HG03565 (cell line): ENCODE measurements at regions not wholly inside any gene's neighbourhood (a gene's known extent, or its start where the extent isn't known, plus 50 kb on each side); places are given as distances from the start of the nearest gene placed in this dataset.
"Not testable (repeated sequence)": the region's sequence is repeated elsewhere in the genome, so short reads cannot be mapped to it uniquely, and the experiment has no call there.

Source experiments
- ATAC-seq: cut with Tn5 transposase; IDR thresholded peaks from one replicate; pipeline ENCODE4 v1.9.1; 2021; ENCODE audit warnings: mild to moderate bottlenecking, moderate library complexity; ENCODE audit not compliant: unreplicated experiment

DNA sequence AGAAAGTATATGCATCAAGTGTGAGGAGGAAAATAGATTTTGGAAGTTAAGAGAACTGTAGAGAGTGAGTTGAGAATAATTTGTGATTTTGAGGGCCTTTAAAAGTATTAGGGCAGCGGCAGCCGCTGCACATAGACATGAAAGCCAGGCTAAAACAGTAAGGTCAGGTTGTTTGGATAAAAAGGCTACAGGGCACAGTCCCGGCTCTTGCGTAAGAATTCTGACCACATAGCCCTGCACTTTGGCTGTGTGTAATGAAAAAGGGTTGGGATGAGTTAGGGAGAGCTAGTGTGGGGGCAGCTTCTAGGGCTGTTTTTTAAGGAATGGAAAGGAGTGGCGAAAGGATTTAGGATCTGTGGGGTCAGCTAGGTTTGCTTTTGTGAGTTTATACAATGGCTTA lies 130.8 kb downstream of the CCDC71L start:
- ATAC-seq, result not testable (repeated sequence)

DNA sequence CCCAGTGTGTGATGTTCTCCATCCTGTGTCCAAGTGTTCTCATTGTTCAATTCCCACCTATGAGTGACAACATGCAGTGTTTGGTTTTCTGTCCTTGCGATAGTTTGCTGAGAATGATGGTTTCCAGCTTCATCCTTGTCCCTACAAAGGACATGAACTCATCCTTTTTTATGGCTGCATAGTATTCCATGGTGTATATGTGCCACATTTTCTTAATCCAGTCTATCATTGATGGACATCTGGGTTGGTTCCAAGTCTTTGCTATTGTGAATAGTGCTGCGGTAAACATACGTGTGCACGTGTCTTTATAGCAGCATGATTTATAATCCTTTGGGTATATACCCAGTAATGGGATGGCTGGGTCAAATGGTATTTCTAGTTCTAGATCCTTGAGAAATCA lies 134.3 kb downstream of the CCDC71L start:
- not testable (repeated sequence) for ATAC-seq

DNA sequence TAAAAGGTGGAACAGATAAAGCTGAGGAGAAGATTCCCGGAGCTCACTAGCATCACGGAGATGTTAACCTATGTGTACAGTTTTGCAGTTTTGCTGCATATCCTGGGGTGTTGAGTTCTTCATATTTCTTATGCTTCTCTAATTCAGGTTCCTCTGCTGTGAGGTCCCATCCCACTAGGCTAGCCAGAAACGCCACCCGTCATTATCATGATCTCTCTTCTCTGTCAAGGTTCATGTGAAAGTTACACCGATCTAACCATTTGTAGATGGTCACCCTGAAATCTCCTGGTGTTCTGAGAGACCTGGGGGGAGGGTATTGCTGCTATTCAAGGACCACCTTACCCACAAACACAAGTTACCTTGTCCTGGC lies 136.3 kb downstream of the CCDC71L start:
- no peak for ATAC-seq

DNA sequence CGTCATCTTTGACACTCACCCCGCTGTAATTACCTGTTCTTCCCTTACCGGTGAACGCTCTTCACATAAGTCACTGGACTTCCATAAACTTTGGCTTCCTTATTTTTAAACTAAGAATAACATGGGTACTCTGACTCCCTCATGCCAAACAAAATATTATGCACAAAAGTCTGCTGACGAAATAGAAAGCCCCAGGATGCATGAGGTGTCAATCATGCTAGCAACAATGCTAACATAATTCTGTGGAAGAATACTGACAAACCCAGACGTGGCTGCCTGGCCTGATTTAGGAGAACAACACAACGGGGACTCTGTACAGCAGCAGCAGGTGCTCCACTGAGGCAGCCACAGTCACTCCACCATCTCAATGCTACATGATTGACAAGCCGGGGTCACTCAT lies 137.5 kb downstream of the CCDC71L start:
- ATAC-seq, result no peak

DNA sequence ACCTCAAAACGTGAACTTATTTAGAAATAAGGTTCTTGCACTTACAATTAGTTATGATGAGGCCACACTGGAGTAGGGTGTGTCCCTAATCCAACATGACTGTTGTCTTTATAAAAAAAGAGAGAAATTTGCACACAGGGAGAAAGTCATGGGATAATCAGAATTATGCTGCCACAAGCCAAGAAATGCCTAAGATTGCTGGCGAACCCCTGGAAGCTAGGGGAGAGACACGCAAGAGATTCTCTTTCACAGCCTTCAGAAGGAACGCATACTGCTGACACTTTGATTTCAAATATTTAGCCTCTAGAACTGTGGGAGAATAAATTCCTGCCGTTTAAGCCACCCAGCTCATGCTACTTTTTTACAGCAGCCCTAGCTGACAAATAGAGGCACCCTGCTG lies 138.3 kb downstream of the CCDC71L start:
- ATAC-seq, result no peak

DNA sequence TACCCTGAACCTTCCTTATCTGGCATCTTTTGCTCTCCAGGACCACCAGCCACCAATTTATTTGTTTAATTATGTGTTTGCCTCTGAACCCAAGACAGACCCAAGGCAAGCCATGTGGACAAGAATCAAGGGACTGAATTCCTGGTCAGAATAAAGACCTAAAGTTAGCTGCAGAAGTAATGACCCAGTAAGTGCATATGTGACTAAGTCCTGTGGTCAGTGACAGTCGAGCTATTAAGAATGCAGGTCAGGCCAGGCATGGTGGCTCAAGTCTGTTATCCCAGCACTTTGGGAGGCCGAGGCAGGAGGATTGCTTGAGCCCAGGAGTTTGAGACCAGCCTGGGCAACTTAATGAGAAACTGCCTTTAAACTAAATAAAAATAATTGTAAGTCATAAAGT lies 139.4 kb downstream of the CCDC71L start:
- ATAC-seq, result no peak

DNA sequence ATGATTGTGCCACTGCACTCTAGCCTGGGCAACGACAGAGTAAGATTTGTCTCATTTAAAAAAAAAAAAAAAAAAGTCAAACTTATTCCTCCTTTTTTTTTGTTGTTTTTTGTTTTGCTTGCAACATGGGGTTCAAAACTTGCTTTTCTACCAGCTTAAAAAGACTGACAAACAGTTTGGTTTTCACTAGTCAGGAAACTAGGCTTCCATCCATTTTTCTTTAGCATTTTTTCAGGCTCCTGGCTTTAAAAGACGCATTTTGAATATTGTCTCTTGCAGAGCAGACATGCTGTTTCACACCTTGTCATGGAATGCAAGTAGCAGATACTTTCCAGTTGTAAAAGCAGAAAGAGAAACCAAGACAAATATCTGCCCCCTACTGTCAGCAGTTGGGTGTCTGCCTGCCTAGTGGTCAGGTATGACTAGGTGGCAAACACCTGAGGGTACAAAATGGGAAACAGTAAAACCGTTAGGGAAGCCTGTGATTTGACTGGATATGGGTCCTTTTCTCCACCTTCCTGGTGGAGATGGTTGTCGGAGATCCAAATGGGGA lies 139.9 kb downstream of the CCDC71L start:
- ATAC-seq, result no peak

DNA sequence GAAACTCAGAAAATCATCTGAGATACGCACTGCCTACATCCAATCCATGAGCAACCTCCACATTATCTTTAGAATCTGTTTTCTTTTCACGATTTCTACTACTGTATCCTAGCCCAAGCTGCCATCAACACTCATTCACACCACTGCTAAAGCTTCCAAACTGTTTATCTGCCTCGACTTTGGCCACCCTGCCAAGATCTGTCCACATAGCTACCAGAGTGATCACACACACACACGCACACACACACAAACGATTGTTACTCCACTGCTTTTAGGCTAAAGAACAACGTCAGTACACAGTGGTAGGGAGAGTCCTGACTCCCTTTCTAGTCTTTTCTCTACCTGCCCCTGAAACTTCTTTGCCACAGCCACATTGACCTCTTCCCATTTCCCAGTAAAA lies 142.0 kb downstream of the CCDC71L start:
- no peak for ATAC-seq

DNA sequence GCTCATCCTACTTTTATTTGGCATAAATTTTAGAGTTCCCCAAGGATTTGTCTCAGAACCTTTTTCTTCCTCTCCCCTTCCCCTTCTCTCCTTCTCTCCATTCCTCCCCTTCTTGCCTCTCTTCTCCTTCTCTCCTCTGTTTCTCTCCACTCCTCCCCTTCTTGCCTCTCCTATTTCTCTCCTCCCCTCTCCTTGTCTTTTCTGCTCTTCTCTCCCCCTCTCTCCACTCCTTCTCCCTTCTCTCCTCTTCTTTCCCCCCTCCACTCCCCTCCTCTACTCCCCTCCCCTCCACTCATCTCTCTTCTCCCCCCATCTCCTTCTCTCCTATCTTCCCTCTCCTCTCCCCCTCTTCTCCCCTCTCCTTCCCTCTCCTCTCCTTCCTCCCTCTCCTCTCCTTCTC lies 142.7 kb downstream of the CCDC71L start:
- ATAC-seq, result no peak

DNA sequence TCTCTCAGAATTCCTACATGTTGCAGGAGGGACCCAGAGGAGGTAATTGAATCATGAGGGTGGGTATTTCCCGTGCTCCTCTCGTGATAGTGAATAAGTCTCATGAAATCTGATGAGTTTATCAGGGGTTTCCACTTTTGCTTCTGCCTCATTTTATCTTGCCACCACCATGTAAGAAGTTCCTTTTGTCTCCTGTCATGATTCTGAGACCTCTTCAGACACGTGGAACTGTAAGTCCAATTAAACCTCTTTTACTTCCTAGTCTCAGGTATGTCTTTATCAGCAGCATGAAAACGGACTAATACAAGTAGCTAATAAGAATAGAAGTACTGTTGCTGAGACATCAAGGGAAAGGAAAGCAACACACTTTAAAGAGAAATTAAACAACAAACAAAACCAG lies 143.4 kb downstream of the CCDC71L start:
- ATAC-seq, result no peak

DNA sequence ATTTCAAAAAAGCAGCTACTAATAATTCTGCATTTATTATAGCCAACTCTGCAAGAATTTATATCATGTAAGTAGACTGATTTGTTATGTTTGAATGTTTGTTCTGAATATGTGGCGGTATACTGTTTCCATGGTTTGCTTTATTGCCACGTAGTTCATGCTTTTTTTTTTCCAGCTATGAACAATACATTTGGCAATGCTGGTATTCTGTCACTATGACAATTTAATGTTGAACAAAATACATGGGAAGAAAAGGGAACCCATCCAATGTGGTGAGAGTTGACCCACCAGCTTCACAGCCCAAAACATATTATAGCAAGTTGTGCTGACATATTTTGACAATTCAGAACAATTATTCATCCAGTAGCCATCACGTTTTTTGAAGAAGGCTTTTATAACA lies 145.6 kb downstream of the CCDC71L start:
- no peak for ATAC-seq

DNA sequence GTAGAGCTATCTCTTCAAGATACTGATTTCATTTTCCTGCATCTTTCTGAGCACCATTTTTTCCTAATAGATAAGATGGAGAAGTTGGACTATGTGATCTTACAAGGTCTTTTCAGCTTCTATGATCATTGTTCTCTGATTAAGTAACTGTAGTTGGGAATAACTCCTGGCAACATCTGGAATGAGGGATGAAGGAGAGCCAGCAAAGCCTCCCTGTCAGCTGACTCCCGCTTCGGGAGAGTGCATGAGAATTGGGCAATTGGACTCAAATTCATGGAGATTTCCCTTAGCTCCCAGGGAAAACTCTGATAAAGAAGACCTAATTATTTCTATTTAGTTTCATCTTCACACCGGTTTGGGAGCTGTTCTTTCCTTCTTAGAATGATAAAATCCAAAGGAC lies 146.1 kb downstream of the CCDC71L start:
- no peak for ATAC-seq

DNA sequence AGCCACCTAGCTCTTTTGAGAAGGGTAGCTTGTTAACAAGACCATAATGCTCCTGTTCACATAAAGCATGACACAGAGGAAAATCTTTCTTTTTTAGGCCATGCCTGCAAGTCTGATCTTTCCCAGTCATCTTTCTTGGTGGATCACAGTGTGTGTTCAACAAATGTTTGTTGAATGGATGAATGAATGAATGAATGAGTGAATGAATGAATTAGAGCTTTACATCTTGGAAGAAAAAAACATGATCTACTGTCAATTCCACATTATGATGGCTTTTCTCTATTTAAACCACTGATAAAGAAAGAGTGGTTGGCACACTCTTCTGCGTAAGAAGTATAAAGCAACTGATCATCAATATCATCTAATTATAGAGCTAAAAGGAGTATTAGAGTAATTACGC lies 148.7 kb downstream of the CCDC71L start:
- ATAC-seq, result no peak

DNA sequence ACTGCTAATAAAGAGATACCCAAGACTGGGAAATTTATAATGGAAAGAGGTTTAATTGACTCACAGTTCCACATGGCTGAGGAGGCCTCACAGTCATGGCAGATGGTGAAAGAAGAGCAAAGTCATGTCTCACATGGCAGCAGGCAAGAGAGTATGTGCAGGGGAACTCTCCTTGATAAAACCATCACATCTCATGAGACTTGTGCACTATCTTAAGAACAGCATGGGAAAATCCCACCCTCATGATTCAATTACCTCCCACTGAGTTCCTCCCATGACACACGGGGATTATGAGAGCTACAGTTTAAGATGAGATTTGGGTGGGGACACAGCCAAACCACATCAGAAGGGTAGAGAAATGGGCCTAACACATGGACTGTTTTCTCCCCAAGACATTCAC lies 156.3 kb downstream of the CCDC71L start:
- no peak for ATAC-seq

DNA sequence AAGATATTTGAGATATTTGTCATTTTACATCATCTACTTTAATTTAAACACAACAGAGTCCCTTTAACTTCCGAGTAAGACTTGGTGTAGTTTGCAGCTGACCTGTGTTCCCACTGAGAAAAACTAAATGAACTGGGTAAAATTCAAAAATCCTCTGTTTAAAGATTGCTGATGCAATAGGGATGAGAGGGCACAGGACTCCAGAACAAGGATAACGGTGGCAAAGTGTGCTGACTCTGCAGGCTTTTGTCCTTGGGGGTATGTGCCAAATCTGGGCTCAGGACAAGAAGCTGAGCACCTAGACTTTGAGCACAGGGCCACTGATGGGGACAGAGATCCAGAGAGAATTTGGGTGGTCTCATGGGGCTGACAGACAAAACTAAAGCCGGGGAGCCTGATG lies 156.8 kb downstream of the CCDC71L start:
- ATAC-seq, result no peak

DNA sequence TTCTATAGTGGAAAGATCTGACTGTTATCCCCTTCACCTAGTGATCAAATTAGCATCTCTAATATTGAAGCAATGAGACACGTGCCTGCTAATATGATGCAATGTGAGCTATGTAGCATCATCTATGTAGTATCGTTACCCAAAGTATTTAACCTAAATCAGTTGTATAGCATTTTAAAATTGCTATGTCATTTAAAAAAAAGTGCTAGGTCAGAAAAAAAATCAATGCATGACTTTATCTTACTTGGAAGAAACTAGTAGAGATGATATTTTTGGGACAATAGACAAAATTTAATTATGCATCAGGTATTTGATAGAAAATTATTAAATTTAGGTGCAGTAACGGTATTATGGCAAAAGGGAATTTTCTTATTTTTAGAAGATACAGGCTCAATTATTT lies 157.3 kb downstream of the CCDC71L start:
- ATAC-seq, result no peak

DNA sequence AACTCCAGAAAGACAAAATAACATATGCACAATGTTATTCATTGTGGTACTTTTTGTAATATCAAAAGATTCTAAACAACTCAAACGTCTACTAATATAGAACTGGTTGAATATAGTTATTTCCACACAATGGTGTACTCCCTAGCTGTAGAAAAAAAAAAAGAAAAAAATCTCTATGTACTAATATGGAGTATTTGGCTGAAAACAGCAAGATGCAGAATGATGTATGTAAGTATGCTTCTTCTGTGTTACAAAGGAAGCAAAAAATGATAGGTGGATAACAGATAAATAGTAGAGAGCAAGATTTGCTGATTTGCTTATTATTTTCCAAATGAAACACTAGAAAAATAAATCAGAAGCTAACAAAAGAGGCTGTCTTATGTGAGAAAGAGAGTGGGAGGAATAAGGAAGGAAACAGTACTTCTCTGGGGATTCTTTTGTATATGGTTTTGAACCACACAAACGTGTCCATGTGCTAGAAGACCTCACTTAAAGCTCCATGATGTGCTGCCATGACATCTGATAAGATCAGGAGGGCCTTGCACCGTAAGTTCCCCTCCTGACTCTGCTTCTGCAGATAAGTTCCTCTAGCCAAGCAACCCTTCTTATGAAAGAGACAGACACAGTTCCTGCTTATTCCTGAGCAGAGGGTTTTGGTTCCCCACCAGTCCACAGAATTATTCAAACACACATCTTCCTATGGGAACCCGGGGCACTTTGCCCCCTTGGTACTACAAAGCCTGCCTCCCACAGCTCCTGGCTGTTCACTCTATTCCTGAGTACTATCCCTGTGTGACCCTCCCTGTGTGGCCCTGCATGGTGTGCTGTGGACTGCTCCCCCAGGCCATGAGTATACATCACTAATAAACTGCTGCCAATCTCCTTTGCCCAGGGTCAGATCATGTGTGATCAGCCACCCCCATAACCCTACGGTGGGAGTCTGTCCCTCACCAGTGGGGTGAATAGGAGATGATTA lies 159.1 kb downstream of the CCDC71L start:
- ATAC-seq, result no peak

DNA sequence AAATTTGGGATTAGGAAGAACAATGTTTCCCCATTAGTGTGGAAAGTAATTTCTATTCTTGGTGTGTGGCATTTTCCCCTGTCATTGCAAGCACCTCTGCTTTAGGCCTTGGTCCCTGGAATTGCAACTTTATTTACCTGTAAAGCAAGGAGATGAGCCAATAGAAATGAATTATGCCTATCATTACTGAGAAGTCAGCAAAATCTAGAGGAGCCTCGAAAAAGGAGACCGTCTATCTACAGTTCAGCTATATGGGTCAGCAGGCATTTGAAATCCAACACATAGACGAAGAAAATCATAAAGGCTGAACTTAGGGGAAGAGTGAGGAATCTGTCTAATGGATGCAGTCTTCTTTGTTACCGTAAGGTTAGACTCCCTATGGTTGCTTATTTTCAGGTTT lies 161.1 kb downstream of the CCDC71L start:
- no peak for ATAC-seq

DNA sequence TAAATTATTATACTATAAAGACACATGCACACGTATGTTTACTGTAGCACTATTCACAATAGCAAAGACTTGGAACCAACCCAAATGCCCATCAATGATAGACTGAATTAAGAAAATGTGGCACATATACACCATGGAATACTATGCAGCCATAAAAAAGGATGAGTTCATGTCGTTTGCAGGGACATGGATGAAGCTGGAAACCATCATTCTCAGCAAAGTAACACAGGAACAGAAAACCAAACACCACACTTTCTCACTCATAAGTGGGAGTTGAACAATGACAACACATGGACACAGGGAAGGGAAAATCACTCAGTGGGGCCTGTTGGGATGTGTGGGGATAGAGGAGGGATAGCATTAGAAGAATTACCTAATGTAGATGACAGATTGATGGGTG lies 163.0 kb downstream of the CCDC71L start:
- not testable (repeated sequence) for ATAC-seq

DNA sequence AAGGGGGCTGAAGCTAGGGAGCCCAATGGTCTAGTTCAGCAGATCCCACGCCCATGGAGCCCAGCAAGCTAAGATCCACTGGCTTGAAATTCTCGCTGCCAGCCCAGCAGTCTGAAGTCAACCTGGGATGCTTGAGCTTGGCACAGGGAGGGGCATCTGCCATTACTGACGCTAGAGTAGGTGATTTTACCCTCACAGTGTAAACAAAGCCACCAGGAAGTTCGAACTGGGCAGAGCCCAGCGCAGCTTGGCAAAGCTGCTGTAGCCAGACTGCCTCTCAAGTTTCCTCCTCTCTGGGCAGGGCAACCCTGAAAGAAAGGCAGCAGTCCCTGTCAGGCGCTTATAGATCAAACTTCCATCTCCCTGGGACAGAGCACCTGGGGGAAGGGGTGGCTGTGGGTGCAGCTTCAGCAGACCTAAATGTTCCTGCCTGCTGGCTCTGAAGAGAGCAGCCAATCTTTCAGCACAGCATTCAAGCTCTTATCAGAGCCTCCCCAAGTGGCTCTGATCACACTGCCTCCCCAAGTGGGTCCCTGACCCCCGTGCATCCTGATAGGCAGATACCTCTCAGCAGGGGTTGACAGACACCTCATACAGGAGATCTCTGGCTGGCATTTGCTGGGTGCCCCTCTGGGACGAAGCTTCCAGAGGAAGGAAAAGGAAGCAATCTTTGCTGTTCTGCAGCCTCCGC lies 167.8 kb downstream of the CCDC71L start:
- ATAC-seq, result no peak

DNA sequence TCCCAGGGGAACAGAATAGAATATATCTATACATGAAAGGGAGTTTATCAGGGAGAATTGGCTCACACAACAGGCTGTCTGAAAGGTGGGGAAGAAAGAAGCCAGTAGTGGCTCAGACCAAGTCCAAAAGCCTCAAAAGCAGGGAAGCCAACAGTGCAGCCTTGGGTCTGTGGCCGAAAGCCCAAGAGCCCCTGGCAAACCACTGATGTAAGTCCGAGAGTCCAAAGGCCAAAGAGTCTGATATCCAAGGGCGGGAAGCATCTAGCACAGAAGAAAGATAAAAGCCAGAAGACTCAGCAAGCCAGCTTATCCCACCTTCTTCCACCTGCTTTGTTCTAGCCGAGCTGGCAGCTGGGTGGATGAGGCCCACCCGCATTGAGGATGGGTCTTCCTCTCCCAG lies 172.5 kb downstream of the CCDC71L start:
- ATAC-seq, result no peak

DNA sequence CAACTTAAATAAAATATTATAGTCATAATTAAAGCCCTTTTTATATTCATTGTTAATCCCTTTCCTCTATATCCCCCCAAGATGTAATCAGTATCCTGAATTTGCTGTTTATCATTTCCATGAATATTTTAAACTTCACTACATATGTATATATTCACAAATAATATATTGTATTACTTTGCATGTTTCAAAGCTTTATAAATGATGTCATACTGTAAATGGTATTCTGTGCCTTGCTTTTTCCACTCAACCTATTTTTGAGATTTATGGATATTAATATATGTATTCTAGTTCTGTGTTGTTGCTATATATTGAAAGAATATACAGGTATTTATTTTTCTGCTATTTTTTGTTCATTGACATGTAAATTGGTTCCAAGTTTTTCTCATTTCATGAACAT lies 173.1 kb downstream of the CCDC71L start:
- ATAC-seq, result no peak
